ENCODE measurements at regions not wholly inside any gene's neighbourhood (a gene's known extent, or its start where the extent isn't known, plus 50 kb on each side); places are given as distances from the start of the nearest gene placed in this dataset.

DNA sequence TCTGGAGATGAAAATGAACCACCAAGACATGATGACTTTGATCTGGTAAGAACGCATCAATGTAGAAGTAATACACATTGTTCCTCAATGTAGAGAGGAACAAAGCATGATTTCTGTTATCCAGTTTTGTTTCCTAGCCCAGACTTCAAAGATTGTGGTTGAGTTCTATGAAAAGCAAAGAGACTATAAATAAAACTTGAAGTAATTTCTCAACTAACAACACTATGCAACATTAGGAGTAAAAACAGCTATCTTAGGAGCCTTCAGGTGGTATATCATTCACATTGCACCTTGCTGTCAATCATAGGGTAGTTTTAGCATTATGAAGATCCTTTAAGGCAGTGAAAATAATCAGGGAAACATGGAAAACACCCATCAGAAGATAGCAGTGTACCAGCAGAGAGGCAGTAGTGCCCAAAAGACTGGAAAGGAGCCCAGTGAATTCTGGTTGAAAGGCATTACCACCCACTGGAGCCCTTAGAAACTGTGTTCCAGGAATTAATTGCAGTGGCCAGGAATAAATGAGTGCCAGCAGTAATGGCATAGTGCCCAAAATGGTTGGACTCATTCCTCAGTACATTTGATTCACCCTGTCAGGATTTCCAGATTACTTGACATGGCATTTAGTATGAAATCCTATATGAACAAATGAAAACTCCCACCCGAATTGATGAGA lies 300.7 kb upstream of the CXXC4 start:
- H2AFZ ChIP-seq (ENCODE audit: low read length): no peak overlapping the region
- H3K9me2 ChIP-seq (ENCODE audit: low read depth, low read length): 0 out of 2 replicates have a peak, but pooled peaks cover 3% of the 10 kb centered on the region
- H3K27me3 ChIP-seq (ENCODE audit: insufficient read depth, low read length): no peaks in the 10 kb centered on the region
- no peaks in the 10 kb centered on the region for H3F3A ChIP-seq (ENCODE audit: insufficient read depth, low read length)
- H3K4me2 ChIP-seq (ENCODE audit: low read length): no peak overlapping the region
- no peak overlapping the region for H3K4me3 ChIP-seq (ENCODE audit: low read depth, low read length, poor library complexity, severe bottlenecking)
- TF ChIP-seq EZH2 (IDR thresholded peaks at IDR 0.05; ENCODE audit: borderline replicate concordance, low read length): no peak
- H4K20me1 ChIP-seq (ENCODE audit: insufficient read depth, low read length): no peaks in the 10 kb centered on the region
- no peak overlapping the region for H3K9ac ChIP-seq (ENCODE audit: low read length)
- H3K36me3 ChIP-seq (ENCODE audit: insufficient read depth, low read length): no peaks in the 10 kb centered on the region
- H3K9me3 ChIP-seq (ENCODE audit: low read length): no peaks in the 10 kb centered on the region
- H3K79me2 ChIP-seq (ENCODE audit: insufficient read depth, low read length): no peaks in the 10 kb centered on the region
- no peaks in the 10 kb centered on the region for H3K4me1 ChIP-seq (ENCODE audit: insufficient read depth, low read length, severe bottlenecking)
- no peak overlapping the region for H3K27ac ChIP-seq (ENCODE audit: low read depth, low read length, poor library complexity, severe bottlenecking)

DNA sequence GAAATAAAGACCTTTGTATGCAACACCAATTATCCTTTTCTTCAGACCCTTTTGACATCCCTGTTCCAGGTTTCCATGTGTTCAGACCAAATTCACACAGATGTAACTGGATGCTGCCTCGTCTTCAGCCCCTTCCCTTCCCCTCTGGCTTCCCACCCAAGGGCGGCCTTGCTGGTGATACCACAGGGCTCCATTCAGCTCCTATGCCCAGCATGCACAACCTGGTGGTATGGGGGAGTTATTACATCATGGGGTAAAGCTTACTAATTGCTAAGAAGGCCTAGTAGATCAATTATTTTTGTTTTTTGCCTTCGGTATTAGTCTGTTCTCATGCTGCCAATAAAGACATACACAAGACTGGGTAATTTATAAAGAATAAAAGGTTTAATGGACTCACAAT lies 317.0 kb upstream of the CXXC4 start:
- Histone ChIP-seq H3K4me2 (ENCODE audit: low read length) (no peak overlapping the region), H4K20me1 (ENCODE audit: insufficient read depth, low read length) (no peaks in the 10 kb centered on the region), H3K9me3 (ENCODE audit: low read length) (peaks cover 2% of the 10 kb centered on the region; the same call in 1 of the 2 replicates), H3K27ac (ENCODE audit: low read depth, low read length, poor library complexity, severe bottlenecking) (no peak overlapping the region), H3K4me1 (ENCODE audit: insufficient read depth, low read length, severe bottlenecking) (peaks cover 19% of the 10 kb centered on the region), H3K9ac (ENCODE audit: low read length) (no peak overlapping the region), H3F3A (ENCODE audit: insufficient read depth, low read length) (no peaks in the 10 kb centered on the region), H2AFZ (ENCODE audit: low read length) (no peak overlapping the region), H3K79me2 (ENCODE audit: insufficient read depth, low read length) (no peaks in the 10 kb centered on the region), H3K4me3 (ENCODE audit: low read depth, low read length, poor library complexity, severe bottlenecking) (no peak overlapping the region), H3K36me3 (ENCODE audit: insufficient read depth, low read length) (no peaks in the 10 kb centered on the region), H3K27me3 (ENCODE audit: insufficient read depth, low read length) (no peaks in the 10 kb centered on the region), H3K9me2 (ENCODE audit: low read depth, low read length) (no peaks in the 10 kb centered on the region)
- TF ChIP-seq, protein P1, sequence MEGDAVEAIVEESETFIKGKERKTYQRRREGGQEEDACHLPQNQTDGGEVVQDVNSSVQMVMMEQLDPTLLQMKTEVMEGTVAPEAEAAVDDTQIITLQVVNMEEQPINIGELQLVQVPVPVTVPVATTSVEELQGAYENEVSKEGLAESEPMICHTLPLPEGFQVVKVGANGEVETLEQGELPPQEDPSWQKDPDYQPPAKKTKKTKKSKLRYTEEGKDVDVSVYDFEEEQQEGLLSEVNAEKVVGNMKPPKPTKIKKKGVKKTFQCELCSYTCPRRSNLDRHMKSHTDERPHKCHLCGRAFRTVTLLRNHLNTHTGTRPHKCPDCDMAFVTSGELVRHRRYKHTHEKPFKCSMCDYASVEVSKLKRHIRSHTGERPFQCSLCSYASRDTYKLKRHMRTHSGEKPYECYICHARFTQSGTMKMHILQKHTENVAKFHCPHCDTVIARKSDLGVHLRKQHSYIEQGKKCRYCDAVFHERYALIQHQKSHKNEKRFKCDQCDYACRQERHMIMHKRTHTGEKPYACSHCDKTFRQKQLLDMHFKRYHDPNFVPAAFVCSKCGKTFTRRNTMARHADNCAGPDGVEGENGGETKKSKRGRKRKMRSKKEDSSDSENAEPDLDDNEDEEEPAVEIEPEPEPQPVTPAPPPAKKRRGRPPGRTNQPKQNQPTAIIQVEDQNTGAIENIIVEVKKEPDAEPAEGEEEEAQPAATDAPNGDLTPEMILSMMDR (IDR thresholded peaks at IDR 0.05; ENCODE audit: low read length): no peak
- TF ChIP-seq EZH2 (IDR thresholded peaks at IDR 0.05; ENCODE audit: borderline replicate concordance, low read length): no peak

DNA sequence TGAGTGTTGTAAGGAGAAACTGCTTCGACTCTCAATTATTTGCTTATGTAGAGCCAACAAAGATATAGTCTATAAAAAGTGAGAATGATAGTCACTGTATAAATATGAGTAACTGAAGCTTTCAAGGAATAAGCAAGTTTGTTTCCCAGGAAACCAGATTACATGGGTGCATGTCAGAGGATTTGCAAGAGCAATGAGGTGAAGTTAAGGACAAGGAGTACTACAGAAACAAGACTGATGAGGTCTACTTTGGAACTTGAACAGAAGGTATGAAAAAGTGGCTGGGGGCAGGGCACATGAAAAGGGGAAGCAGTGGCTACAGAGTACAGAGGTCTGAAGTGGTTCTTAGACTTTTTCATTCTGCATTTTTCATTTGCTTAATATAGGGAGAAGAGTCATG lies 321.0 kb upstream of the CXXC4 start:
- TF ChIP-seq, protein P1 (IDR thresholded peaks at IDR 0.05; ENCODE audit: low read length): no peak
- no peak for TF ChIP-seq EZH2 (IDR thresholded peaks at IDR 0.05; ENCODE audit: borderline replicate concordance, low read length)
- Histone ChIP-seq H3K9me3 (ENCODE audit: low read length) (peaks cover 2% of the 10 kb centered on the region; the same call in 1 of the 2 replicates), H3K79me2 (ENCODE audit: insufficient read depth, low read length) (no peaks in the 10 kb centered on the region), H3K27ac (ENCODE audit: low read depth, low read length, poor library complexity, severe bottlenecking) (peak overlapping the region; percentile 89), H3K27me3 (ENCODE audit: insufficient read depth, low read length) (no peaks in the 10 kb centered on the region), H3K9me2 (ENCODE audit: low read depth, low read length) (no peaks in the 10 kb centered on the region), H3K4me2 (ENCODE audit: low read length) (peak overlapping the region; percentile 59), H3K9ac (ENCODE audit: low read length) (peak overlapping the region; percentile 24; the same call in 1 of the 2 replicates), H3K4me3 (ENCODE audit: low read depth, low read length, poor library complexity, severe bottlenecking) (peak overlapping the region; percentile 32), H3F3A (ENCODE audit: insufficient read depth, low read length) (no peaks in the 10 kb centered on the region), H2AFZ (ENCODE audit: low read length) (peak overlapping the region; percentile 35), H3K4me1 (ENCODE audit: insufficient read depth, low read length, severe bottlenecking) (peaks cover 32% of the 10 kb centered on the region), H4K20me1 (ENCODE audit: insufficient read depth, low read length) (no peaks in the 10 kb centered on the region), H3K36me3 (ENCODE audit: insufficient read depth, low read length) (no peaks in the 10 kb centered on the region)

DNA sequence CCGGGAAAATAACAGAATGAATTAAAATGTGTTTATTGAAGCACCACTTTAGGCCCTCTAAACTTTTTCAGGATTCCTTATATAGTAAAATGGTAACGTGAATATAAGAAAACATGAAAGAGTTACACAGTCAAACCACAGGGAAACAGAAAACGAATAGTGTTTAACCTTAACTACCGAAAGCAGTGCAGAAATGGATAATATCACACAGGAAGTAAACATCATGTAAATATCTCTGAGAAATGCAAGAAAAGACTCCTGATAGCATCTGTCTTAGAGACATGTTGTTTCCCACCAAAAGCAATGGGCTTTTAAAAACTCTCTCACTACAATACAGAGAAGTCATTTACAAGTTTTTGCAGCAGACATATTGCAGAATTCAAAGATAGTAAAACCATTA lies 323.9 kb upstream of the CXXC4 start:
- Histone ChIP-seq H3K9me2 (ENCODE audit: low read depth, low read length) (no peaks in the 10 kb centered on the region), H3K4me3 (ENCODE audit: low read depth, low read length, poor library complexity, severe bottlenecking) (no peak overlapping the region), H3F3A (ENCODE audit: insufficient read depth, low read length) (no peaks in the 10 kb centered on the region), H3K4me2 (ENCODE audit: low read length) (no peak overlapping the region), H3K9ac (ENCODE audit: low read length) (no peak overlapping the region), H3K4me1 (ENCODE audit: insufficient read depth, low read length, severe bottlenecking) (peaks cover 32% of the 10 kb centered on the region), H3K79me2 (ENCODE audit: insufficient read depth, low read length) (no peaks in the 10 kb centered on the region), H2AFZ (ENCODE audit: low read length) (no peak overlapping the region), H3K9me3 (ENCODE audit: low read length) (no peaks in the 10 kb centered on the region), H3K36me3 (ENCODE audit: insufficient read depth, low read length) (no peaks in the 10 kb centered on the region), H3K27ac (ENCODE audit: low read depth, low read length, poor library complexity, severe bottlenecking) (no peak overlapping the region), H3K27me3 (ENCODE audit: insufficient read depth, low read length) (no peaks in the 10 kb centered on the region), H4K20me1 (ENCODE audit: insufficient read depth, low read length) (no peaks in the 10 kb centered on the region)
- TF ChIP-seq, protein P1 (IDR thresholded peaks at IDR 0.05; ENCODE audit: low read length): no peak
- TF ChIP-seq EZH2 (IDR thresholded peaks at IDR 0.05; ENCODE audit: borderline replicate concordance, low read length): no peak
